GM19438 (cell line): ENCODE measurements at regions not wholly inside any gene's neighbourhood (a gene's known extent, or its start where the extent isn't known, plus 50 kb on each side); places are given as distances from the start of the nearest gene placed in this dataset.

Experiments used
- ATAC-seq: cut with Tn5 transposase; IDR thresholded peaks from one replicate; pipeline ENCODE4 v1.9.1; 2021; ENCODE audit warnings: low read depth; ENCODE audit not compliant: unreplicated experiment

DNA sequence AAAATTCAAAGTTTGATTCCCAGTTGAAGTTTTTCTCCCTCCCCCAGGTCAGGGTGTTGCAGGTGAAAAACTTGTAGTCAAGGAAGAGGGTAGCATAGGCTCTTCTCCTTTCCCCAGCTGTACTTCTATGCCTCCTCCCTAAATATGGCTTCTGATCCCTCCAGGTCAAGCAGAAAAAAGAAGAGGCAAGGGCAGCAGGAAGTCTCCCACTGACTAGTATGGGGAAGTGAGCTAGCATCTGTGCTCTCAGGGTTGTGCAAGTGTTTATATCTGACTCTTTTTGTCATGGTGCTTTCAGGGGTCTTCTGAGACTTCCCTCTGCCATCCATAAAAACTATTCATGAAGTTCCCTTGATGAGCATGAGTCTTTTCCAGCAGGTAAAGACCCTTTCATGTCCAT lies 76.0 kb downstream of the ATPSCKMT start:
- ATAC-seq, result no peak

DNA sequence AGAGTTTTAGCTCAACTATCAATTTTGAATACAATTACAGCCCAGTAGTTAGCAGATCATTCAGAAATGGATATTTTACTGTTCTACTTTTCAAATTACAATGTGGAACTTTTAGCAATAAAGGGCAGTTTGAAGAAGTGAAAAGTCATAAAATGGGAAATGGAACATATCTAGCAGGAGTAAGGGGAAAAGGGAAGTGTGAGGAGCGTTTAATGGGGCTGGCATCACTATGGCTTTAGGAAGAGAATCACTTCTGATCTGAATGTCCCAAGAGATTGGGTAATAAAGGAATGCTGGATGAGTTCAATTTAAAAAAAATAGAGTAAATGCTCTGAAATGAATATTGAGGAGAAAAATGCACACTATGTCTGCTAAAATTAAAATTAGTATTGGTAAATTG lies 77.4 kb downstream of the ATPSCKMT start:
- ATAC-seq, result no peak

DNA sequence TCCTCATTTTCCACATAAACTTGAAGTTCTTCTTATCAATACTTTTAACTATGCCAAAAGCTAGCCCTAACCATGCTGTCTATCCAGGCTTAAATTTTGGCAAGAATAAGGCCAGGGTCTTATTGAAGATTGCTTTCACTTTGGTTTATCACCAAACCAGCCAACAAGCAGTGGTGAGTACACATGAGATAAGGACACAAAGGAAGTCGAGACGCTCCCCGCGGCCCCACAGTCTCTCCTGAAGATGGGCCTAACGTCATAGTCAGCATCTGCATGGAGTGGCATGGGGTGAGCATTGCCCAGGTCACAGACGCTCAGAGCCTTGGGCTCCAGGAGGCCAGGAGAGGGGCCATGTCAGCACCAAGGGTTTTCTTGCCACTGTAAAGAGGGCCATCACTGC lies 80.3 kb downstream of the ATPSCKMT start:
- no peak for ATAC-seq

DNA sequence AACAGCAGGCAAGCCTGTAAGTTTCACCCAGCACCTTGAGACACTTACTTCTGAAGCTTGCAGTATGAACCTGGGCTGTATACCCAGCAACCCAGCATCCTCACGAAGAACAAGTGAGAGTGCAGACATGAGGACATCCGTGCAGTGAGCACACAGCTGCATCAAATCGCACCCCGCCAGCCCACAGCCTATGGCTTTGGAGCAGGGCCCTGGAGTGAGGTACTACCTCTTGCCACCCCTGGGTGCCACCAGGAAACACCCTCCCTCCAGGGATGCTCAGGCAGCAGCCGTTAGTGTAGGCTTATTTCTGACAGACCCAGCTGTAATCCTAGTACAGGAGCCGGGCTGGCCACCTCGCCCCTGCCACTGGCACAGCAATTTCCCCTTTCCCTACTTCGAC lies 81.4 kb downstream of the ATPSCKMT start:
- ATAC-seq, result no peak

DNA sequence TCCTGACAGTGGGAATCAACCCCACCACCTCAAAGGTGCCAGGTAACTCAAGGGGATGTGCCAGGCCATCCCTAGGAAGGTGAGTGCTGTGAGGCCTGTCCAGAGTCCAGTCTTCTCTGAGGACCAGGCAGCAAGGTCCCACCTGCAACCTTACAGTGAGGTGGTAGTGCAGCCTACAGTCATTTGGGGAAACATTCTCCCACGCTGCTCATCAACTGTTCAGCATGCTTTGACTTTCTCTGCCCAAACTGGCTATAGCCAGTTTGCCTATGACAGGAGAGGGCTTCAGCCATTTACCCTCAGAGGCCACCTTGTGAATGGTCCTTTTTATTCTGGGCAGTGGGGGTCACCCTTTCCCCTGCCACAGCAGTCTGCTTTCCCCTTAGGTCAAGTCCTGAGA lies 81.9 kb downstream of the ATPSCKMT start:
- ATAC-seq, result no peak

DNA sequence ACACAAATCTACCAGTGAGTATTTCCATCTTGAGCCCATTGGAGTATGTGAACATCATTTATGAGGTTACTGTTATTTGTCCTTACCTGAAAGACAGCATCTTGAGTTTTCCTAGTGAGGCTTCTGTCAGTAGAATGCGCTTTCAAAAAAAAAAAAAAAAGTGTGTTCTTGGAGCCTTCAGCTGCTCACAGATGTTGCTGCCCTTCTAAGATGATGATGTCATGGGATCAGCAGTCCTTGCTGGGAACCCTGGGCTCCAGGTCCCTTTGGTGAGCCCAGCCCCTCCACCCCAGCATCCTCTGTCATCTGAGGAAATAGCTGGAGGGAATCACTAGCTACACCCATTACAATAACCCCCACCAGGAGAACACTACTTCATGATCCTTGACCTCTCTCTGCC lies 83.3 kb downstream of the ATPSCKMT start:
- ATAC-seq, result no peak

DNA sequence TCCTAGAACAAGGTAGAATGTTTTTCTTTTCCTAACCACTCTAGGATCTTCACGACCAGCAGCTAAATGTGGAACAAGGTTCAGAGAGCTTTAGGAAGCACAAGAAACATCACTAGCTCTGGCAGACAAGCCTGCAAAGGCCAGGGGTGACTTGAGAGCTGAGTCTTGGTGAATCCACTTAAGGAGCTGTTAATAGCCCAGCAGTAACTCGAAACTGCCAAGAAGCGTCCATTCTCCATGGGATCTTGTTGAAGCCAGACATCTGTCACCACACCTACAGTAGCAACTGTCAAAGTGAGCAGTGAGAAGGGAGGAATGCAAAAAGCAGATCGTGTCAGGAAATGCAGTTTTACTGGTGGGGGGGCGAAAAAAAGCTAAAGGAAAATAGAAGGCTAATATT lies 87.2 kb downstream of the ATPSCKMT start:
- no peak for ATAC-seq

DNA sequence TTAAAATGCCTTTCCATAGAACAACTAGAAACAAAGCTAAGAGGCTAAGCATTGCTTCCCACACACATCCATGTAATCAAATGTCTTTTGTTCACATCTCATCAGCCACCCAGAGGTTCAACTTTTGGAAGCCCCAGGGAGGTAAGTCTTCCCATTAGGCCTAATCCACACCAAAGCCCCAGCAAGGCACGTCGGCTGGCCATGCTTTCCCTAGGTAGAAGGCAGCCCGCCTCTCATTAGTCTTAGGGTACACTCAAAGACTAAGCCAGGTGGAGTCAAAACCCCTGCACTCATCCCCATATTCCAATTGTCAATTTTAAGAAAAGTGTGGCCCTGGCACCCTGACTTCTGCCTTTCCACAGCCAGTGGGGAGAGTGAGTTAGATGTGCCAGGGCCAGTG lies 87.9 kb downstream of the ATPSCKMT start:
- ATAC-seq, result no peak

DNA sequence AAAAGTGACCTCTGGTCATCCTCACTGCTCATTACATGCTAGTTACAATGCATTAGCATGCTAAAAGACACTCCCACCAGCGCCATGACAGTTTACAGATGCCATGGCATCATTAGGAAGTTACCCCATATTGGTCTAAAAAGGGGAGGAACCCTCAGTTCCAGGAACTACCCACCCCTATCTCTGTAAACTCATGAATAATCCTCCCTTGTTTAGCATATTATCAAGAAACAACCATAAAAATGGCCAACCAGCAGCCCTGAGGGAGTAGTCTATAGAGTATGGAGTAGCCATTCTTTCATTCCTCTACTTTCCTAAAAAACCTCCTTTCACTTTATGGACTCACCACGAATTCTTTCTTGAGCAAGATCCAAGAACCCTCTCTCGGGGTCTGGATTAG lies 89.4 kb downstream of the ATPSCKMT start:
- ATAC-seq, result no peak

DNA sequence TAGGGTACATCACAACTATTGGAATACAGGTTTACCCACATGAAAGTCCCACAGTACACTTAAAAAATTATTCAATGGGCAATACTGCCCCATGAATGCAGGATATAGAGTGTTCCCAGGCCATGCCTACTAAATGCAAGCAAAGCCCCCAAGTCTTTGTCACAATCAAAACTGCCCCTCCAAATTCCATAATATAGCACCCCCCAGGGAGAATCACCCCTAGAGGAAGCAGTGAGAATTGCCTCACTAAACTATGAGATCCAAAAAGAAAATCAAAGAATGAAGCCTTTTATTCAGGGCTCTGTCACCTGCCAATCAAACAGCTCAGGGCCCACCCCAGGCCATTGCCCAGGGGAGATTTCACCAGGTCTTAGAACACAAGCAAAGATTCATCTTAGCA lies 90.8 kb downstream of the ATPSCKMT start:
- no peak for ATAC-seq

DNA sequence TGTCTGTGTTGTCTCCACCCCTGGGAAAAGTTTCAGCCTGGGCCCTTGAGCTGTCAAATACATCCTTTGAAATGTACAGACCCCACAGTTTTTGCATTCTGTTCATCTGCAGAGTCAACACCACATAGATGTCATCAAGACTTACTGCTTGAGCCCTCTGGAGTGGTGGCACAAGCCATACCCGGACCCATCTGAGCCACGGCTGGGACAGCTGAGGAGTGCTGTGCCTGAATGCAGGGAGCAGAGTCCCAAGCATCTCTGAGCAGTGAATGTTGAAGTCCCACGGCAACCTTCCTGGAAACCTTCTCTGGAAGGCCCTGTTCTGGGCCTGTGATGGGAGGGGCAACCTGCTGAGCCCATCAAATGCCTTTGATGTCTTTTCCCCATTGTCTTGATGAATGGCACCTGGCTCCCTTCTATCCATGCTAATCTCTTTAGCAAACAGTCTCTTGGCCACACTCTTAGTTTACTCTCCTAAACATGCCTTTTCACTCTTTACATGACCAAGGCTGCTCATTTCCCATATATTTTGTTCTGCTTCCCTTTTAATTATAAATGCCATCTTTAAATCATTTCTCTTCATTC lies 92.5 kb downstream of the ATPSCKMT start:
- no peak for ATAC-seq

DNA sequence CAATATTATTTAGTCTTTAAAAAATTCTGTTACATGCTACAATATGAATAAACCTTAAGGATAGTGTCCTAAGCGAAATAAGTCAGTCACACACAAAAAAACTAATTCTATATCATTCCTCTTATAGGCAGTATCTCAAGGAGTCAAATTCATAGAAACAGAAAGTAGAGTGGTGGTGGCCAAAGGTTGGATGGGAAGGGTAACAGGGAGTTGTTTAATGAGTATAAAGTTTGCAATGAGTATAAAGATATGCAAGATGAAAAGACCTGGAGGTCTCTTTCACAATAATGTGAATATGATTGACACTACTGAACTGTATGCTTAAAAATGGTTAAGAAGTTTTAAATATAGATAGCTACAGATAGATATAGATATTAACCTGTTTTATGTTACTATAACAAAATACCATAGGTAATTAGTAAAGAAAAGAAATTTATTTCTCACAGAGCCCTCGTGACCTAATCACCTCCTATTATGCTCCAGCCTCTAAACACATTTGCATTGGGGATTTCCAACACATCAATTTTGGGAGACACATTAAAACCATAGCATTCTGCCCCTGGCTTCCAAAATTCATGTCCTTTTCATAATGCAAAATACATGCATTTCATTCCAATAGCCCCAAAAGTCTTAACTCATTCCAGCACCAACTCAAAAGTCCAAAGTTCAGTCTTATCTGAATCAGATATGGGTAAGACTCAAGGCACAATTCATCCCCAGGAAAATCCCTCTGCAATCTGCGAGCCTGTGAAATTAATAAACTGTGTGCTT lies 93.6 kb downstream of the ATPSCKMT start:
- no peak for ATAC-seq

DNA sequence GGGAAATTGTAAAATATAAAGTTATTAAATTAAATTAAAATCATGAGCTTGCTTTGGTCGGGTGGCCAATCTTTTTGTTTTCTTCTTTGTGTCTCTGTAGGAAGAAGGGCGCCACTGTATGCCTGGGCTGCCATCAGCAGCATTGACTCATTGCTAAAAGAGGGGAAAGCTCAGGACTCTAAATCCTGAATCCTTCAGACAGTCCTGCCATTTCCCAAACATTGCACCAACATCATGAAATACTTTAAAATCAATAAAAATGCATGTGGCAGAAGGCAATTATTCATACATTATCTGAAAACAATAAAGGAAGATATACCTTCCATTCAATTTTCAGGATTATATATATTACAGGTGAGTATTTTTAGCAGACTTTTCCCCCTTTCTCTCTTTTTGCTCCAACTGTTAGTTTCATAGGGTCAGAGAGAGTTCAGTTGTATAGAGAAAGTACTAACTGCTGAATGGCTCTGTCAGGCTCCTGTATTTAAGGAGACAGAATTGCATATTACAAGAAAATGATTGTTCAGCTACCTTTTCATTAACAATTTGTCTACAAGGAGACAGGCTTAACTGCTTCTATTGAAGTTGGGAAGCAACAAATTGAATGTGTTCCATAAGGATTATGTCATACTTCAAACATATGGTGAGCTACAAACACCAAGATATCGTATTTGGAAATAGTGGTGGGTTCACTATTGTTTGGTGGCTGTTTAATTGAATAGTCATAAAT lies 95.7 kb downstream of the ATPSCKMT start:
- no peak for ATAC-seq

DNA sequence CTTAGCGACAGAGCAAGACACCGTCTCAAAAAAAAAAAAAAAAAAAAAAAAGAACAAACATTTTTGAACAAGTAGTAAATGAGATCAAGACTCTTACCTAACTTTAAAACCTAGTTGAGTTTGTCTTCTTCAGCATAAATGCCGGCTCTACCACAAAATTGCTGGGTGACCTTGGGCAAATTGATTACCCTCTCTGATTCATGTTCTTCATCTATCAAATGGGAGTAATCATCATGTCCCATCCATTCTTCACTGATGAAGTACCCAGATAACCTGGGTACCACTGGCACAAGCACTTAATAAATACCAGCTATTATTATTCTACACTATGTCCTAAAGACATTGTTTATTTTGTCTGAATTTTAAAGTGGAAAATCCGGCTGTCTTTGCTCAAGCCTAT lies 96.3 kb downstream of the ATPSCKMT start:
- ATAC-seq, result no peak

DNA sequence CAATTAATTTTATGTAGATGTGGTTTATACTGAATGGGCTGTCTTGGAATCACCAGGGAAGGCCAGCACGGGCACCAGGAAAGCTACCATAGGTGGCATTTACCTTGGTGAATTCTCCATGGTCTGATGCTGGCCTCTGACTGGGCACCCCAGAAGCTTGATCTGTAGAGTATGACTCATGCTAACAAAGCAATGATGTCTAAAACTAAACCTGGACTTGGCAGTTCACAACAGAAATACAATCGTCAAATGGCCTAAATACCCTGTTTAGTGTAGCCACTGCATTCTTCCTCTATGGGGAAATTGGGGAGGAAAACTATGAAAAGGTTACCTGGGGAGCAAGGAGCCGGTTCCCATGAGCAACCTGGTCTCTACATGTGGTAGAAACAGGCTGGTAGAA lies 98.0 kb downstream of the ATPSCKMT start:
- ATAC-seq, result no peak

DNA sequence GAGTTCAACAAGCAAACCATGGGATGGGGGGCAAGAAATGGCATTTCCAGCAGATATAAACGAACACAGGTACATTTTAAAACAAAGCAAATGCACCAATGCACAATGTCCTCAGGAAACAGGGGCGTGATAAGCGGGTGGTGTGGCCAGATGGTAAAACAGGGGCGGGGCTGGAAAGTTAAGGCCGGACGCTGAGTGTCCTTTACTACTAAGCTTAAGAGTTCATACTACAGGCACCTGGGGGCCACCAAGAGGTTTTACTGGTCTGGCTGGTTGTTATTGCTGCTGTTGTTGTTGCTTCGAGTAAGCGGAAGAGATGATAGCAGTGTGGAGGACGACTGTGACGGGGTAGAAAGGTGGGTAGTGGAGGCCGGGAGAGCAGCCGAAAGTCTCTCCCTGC lies 99.8 kb downstream of the ATPSCKMT start:
- ATAC-seq, result no peak

DNA sequence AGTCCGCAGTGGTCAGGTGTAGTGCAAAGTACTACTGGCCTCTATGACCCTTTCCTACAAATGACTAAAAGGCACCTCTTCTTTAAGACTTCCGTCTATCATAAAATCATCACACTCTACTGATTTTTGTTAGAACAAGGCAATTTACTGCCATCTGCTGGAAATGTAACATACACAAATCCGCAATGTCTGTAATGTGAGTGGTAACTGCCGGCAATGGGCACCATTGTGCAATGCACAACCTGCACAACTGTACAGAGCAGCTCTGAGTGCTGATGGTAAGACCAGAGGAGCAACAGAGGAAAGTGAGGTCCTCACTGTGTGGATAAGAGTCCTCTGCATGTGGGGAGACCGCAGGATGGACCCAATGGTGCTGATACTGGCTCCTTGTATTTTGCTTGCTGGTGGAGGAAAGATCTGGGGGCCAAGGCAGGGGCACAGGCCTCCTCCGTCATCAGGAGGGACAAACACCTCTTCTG lies 103.7 kb downstream of the ATPSCKMT start:
- no peak for ATAC-seq

DNA sequence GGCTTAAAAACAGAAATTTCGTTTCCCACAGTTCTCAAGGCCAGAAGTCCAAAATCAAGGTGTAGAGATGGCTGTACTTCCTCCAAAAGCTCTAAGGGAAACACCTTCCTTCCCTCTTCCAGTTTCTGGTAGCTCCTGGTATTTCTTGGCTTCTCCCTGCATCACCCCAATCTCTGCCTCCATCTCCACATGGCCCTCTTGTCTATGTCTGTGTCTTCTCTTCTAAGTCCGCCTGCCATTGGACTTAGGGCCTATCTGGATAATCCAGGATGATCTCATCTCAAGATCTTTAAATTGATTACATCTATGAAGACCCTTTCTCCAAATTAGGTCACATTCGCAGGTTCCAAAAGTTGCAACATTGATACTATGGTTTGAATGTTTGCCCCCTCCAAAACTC lies 105.6 kb downstream of the ATPSCKMT start:
- no peak for ATAC-seq

DNA sequence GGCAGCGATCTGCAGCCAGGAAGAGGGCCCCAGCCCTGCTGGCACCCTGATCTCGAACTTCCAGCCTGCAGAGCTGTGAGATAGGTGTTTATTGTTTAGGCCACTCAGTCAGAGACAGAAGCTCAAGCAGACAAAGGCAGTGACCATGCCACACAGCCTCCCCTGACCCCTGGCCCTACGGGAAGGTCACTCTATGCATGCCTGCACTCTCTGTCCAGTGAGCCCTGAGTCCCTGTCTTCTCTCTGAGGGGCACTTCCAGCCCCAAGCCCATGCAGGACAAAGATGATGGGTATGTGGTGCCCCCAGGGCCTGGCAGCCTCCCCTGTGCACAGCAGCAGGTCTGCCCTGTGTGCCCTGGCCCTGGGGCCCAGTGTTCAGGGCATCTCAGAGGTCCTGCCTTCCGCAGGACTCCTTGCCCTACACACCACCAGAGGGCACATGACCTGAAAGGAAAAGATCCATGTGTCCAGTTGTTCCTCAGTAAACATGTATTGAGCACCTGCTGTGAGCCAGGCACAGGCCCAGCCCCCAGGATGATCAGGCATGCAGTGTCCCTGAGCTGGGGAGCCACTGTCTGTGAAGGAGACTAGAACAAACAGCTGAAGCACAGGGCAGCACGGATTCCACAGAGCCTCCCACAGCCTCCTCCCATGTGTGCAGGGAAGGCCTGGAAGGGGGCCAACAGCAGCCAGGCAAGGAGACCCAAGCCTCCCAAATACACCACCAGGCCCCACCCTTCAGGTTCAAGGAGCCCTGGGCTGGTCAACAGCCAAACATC lies 109.3 kb downstream of the ATPSCKMT start:
- ATAC-seq, result no peak

DNA sequence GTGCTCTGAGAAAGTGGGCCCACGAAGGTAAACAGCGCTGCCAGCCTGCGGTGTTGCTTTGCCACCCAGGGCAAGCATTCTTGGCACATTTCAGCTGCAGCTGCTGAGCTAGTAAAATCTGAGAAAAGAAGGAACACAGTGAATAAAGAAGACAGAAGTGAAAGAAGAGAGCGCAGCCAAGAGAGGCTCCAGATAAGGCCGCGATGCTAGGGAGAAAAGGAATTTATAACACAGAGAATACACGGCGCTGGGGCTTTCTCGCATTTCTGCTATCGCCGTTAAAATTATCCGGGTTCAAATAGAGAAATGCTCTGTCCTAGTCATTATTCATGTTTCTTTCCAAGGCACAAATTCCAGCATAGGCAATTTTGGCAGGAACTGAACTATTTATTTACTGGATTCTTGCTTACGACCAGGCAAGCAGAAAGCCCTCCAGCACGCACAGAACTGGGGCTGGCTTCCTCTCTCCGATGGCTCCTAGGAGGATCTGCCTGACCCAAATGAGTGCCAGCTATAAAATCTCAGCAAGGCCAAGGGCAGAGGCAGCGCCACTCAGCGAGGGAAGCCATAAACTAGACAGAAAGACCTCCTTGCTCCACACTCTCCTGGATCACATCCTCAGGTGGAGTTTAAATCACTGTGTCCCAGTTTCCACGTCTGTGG lies 111.2 kb downstream of the ATPSCKMT start:
- ATAC-seq, result no peak

DNA sequence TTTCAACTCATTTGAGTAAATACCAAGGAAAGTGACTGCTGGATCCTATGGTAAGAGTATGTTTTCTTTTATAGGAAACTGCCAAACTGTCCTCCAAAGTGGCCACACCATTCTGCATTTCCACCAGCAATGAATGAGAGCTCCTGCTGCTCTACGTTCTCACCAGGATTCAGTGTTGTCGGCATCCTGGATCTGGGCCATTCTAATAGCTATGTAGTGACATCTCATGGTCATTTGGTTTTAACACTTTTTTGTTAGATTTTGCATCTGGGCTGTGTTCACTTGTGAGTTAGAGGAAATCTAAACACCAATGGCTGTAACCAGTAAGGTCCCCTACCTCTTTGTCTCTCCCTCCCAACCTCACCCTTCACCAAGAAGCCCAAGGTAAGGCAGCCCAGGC lies 115.9 kb downstream of the ATPSCKMT start:
- ATAC-seq, result no peak
